Amniotic epithelial cell (primary cell): ENCODE measurements at regions not wholly inside any gene's neighbourhood (a gene's known extent, or its start where the extent isn't known, plus 50 kb on each side); places are given as distances from the start of the nearest gene placed in this dataset.

ENCODE experiments used
- DNase-seq: peaks from one replicate; pipeline ENCODE4 v3.0.0-alpha.2; 2010; ENCODE audit warnings: low read depth

DNA sequence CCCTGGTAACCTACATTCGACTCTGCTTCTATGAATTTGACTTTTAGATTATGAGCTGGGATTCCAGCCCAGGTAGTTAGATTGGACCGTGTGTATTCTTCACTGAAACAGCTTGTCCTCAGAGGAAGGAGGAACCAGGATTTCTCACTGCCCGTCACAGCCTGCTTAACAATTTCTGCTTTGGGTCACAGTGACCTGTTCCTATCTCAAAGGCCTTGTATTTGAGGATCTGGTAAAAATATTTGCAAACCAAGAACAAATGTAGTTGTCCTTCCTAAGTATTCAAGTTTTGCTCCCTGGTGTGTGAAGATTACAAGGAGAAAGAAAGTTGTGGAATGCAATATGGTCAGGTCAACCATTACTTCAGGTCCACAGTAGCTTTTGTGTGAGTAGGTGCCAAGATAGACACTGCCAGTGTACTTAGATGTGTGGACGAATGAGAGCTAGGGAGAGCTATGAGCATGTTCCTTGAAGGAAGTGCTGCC lies 55.1 kb downstream of the KIF4B start:
- no peak for DNase-seq

DNA sequence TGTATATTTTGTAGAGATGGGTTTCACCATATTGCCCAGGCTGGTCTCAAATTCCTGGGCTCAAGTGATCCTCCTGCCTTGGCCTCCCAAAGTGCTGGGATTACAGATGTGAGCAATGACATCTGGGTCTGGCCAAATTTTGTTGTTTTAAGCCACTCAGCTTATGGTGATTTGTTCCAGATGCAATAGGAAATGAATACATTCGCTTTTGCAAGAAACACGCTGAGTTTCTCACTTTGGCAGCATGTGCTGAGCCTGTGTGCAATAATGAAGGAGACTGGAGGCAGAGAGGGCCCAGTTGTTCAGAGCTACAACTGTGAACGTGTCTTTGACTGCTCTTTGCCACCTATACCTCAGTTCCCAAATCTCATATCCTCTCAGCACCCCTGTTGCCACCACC lies 56.4 kb downstream of the KIF4B start:
- no peak for DNase-seq

DNA sequence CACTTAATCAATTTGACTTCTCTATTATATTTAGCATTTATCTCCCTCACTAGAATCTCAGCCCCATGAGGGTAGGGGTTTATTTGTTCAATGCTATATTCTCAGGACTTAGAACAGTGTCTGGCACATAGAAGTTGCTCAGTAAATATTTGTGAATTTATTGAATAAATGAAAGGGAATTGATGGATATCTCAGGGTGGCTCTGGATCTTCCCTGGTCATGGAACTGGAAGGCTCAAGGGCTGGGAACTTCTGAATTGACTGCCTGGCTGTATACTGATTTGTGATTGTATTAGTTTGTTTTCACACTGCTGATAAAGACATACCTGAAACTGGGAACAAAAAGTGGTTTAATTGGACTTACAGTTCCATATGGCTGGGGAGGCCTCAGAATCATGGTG lies 57.2 kb downstream of the KIF4B start:
- no peak for DNase-seq

DNA sequence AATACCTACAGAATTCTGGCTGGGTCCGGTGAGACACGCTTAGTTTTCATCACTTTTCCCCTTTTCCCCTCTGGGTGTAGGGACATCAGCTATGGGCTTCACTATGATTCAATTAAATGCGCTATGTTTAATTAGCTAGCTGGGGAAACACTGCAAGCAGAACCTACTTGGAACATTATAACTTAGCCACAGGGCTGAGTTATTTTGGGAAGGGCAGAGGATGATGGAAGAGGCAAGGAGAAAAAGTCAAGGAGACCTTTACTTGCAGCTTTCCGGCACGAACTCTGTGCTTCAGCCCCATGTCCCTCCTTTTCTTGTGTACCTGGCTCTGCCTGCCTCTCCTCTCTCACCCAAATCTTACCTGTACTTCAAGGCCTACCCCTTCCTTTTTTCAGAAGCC lies 62.8 kb downstream of the KIF4B start:
- DNase-seq = no peak

DNA sequence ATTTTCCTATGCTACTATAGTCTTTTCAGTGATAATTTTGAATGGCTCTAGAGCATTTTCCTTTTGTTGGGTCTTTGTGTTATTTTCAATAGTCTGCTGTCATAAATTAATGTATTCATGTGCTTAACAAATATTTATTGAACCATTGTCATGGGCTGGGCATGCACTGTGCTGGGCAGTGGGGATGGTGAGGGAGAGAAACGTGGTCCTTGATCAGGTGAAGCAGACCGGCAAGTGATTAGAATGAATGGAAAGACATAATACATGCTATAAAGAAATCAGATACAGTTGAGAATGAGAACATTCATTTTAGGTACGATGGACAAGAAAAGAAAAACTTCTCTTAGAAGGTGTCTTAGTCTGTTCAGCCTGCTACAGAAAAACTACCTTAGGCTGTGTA lies 66.1 kb downstream of the KIF4B start:
- DNase-seq = no peak

DNA sequence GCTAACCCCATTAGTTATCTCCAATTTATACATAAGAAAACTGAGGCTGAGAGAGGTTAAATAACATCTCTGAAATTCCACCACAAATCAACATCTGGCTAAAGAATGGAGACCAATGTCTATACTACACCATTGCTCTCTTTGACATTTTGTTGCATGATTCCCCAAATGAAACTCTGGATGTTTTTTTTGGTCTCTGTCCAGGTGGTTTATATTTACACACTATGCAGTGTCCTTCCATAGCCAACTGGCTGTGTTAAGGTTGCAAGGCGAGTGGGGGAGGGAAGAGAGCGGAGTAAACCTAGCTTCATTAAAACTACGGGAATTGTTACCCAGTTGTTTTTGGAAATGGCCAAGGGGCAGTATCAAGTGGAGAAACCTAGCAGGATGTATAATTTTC lies 67.2 kb downstream of the KIF4B start:
- DNase-seq = no peak

DNA sequence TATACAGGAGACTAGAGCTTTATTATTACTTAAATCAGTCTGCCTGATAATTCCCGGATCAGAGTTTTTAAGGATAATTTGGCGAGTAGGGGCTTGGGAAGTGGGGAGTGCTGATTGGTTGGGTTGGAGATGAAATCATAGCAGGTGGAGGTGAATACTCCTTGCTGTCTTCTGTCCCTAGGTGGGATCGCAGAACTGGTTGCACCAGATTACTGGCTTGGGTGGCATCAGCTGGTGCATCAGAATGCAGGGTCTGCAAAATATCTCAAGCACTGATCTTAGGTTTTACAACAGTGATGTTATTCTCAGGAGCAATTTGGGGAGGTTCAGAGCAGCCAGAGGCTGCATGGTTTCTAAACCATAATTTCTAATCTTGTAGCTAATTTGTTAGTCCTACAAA lies 68.1 kb downstream of the KIF4B start:
- no peak for DNase-seq

DNA sequence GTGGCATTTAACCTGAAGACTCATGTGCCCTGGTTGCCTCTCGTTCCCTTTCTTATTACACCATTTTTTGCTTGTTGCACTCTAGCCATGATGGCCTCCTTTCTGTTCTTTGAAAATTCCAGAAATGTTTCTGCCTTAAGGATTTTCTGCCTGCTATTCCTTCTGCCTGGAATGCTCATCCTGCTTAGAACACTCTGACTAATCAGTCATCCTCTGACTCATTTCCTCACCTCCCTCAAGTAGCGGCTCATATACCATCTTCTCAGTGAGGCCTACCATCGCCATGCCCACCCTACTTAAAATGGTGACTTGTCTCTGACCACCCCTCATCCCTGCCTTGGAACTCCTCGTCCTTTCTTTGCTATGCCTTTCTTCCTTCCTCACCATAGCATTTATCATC lies 68.8 kb downstream of the KIF4B start:
- peak; percentile 82 for DNase-seq

DNA sequence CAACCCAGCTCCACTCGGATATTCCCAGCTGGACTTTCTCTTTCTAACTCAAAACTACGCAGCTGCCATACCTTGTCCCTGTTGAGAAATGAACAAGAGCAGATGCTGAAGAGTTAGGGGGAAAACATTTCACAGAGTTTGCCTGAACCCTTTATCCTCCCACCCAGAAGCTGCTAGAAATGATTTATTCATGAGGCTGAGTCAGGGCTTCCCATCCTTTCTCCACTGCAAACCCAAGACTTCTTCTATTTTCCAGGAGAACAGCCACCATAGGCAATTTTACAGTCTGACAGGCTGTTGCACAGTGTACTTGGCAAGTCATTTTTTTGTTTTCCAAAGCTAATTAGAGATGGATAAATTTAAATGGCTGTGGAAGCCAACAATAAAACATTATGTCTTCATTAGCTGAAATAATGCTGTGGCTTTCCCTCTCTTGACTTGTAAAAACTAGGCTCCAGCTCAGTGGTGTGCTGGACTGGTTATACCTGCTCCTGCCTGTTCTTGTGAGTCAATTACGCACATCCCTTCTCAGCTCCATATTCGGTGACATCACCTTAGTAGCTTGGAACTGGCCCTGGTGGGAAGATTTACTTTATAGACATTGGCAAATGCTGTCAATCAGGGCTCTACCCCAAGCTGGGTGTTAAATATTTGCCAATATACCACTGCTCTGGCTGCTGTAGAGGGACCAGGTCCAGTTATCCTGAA lies 71.9 kb downstream of the KIF4B start:
- peak; percentile 53 for DNase-seq

DNA sequence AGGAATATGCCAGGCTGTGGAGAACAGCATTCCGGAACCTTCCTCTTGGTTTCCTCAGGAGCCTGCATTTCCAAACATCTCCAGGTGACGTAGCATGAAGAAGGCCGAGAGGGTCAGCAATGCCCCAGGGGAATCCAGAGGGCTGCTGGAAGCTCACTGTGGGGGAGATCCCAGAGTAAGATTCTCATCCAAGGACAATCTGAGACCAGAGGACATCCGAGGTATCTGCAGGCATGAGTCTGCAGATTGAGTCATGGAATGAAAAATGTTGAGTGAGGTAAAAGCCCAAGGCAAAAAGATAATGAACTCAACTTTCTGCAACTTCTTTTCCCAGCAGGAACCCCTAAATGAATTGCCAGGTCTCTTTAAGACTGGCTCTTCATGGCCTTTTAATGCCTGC lies 73.5 kb downstream of the KIF4B start:
- DNase-seq = peak; percentile 76

DNA sequence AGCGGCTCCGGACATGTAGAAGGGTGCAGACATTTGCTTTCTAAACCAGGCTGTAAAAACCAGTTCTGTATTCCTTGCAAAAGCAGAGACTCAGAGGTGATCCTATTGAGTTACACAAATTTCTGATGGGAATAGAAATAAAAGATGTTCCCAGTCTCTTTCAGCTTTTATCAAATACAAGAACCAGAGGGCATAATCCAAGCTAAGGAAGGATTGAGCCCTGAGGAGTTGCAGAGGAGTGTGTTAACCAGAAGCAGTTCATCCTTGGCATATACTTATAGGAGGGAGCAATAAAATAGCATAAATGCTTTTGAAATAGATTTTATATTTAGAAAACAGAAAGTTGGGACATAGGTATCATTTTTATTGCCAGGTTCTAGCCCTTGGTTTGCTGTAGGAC lies 75.3 kb downstream of the KIF4B start:
- DNase-seq = no peak

DNA sequence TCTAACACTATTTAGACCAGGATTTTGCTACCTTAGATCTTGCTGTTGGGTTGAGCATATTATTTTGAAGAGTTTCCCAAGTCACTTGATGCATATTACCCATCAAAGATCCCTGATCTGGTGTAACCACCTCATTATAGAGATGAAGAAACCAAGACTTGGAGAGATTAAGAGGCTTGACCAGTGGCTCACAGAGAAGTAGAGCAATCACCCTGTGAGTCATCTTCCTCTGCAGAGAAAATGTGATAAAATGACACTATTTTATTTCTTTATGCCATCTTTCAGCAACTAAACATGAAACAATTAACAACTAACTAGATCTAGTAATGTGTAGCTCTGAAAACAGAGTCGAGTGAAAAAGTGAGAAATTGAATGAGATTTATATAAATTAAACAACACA lies 76.1 kb downstream of the KIF4B start:
- DNase-seq = peak; percentile 63

DNA sequence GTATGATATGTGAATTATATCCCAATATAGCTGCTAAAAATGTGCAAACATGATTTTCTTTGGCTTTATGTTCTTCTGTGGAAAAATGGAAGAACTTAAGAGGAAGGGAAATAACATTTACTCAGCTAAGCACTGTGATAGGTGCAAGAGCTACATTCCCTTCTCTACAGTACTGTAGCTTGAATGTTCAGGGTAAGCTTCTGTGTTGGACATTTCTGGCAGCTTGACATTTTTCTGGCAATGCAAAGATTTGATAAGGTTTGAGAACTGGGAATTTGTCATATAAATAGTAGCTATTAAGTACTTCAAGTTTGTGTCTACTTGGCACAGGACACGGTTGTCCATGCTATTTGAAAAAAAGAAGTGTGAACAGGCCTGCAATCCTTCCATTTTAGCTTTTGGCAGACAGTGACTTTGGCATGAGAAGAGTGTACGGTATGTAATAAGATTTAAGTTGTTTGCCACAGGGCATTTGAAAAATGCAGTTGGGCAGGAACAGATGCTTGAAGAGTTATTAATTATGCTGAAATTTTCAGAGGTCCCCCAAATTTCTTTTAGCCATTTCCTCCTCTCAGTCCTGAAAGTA lies 77.6 kb downstream of the KIF4B start:
- peak; percentile 47 for DNase-seq

DNA sequence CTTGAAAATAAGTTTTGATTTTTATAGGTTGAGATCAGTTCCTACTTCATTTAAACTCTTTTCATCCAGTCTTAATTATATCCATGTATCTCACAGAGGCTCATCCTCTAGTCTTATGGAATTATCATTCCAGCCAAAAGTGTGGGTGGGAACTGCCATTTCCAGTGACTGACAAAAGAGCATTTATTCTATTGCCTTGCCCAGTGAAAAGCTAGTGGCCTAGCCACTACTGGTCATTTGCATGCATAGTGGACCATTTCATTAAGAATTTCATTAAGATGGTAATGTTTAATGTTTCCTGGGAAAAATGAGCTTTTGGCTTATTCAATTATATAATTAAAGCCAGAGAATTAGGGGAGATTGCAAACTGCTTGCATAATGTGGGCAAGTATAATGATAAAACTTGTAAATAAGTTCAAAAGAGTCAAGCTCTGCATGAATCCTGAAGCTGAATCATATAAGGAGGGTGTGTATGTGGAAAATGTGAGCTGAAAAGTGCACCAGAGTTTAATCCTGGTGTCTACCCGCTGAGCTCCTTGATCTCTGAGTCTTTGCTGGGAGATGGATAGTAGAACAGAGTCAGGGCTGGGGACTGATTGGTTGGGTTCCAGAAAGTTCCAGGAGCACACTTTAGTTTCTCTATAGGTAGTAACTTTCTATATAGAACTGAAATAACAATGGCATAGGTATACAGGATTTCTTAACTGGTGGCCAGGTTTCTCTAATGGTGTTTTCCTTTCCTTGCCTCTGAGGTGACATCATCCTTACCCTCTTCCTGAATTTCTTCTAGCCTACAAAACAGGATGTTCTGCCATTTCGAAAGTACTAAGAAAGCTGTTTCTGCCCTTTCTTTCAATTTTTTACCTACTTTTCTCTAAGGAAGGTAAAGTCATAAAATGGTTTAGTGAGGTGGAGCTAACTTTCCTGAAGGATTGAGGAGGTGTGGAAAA lies 78.5 kb downstream of the KIF4B start:
- DNase-seq = peak; percentile 25

DNA sequence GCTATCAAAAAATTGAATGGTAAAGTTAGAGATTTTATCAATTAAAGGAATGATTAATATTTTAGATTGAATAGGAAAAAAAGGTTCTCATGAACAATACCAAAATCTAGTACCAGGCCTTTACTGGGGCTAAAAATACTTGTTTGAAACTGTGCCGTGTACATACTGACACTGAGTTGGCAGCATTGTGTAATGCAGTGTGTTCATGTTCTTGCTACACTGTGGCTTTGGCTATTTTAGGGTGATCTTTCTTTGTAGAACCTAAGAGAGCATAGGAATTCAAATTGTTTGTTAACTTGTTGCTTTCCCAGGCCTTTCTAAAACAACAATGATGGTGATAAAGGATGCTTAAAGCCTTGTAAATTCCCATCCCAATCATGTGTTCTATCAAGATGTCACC lies 80.9 kb downstream of the KIF4B start:
- peak; percentile 63 for DNase-seq

DNA sequence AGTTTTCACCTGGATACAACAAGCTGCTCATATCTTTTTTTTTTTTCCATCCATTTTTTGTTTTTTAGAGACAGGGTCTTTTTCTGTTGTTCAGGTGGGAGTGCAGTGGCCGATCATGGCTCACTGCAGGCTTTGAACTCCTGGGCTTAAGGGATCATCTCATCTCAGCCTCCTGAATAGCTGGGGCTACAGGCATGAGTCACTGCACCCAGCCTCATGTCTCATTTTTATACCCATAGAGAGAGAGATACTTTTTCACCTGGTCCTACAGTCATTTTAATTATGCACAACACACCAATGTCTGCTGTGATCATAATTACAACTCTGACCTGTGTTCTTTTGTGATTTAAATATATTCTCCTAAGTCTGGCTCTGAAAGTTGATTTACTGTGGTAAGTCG lies 84.4 kb downstream of the KIF4B start:
- DNase-seq = no peak

DNA sequence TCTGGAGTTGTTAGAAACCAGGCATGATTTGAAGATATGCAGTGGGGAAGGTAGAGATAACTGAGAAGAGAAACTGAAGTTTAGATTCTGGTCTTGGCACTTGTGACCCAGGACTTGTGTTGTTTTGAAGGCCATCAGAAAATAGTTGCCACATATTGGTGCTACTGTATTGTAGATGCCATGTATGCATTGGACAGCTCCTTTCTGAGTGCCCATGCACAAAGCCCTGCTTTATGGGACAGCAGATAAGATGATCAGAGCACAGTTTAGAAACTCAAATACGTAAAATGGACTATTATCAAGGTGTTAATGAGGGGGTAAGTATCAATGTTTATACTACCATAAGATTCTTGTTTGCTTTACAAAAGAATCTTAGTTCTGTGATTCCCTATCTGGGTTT lies 84.9 kb downstream of the KIF4B start:
- DNase-seq = no peak

DNA sequence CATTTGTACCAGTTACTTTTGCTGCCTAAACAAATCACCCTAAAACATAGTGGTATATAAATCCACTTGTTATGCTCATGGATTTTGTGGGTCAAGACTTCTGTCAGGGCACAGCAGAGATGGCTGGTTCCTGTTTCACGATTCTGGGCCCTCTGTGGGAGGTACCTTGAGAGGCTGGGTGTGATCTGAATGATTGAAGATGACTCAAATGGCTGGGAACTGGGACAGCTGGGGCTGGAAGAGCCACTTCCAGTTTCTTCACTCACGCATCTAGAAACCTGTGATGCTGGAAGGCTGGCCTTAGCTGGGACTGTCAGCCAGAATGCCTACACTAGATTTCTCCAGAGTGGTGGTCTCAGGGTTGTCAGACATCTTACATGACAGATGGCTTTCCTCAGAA lies 88.1 kb downstream of the KIF4B start:
- no peak for DNase-seq

DNA sequence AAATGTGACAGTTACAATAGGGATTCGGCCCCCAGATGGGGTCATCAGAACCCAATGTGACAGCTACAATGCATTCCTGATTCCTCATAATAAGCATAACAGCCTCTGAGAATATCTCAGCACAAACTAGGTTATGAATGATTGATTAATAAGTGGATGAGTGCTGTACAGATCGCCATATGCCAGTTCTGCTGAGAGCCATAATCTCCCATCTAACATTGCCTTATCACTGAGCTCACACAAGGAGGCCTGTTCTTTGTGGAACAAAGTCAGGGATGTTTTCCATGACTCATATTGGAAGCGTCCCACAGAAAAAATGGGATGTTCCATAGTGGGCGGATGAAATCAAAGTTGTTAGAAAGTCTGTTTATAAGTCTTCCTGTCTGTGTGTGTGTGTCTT lies 89.6 kb downstream of the KIF4B start:
- DNase-seq = peak; percentile 71

DNA sequence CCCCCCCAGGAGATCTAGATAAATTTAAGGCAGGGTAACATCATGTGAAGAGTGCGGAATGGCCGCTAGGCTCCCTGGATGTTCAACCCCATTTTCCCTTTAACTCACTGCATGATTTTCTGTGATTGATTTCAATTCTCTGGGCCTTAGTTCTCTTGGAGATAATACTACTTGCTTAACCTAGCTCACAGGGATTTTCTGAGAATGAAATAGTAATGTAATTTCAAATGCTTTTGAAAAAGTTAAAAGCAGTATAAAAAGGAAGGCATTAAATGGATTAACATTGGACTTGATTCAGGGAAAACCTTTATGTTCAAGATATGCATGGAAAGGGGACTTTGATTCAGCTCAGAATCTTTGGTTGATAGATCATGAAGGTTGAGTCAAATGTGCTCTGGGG lies 90.9 kb downstream of the KIF4B start:
- DNase-seq = no peak

DNA sequence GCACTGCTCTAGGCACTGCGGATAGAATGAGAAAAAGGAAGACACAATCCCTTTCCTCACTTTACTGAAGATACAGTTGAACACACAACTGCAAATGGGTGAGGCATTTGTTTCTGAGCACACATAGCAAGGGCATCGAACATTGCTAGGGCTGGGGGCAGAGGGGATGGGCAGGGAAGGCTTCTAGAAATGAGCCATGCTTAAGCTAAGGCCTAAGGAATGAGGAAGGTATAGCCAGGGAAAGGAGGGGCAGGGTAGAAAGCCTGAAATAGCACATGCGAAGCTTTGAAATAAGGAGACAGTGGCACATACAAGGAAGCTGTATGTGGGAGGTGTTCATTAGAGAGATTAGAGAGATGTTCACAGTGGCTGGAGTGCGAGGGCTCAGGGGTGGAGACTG lies 92.7 kb downstream of the KIF4B start:
- DNase-seq = no peak

DNA sequence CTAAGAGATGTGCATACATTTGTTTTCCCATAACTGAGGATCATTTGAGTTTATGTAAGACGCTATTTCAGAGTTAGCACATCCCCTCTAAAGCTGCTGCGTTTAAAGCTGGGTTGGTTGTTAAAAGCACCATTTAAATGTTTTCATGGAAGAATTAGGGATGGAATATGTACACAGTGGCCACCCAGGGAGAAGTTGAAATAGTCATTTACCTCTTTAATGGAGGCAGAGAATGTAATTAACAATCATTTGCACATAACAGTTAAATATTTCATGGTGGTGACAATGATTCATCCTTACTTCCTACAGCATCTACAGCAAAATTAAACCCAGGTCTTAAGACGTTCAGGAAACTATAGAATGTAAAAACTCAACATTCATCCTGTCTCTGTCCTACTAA lies 100.3 kb downstream of the KIF4B start:
- no peak for DNase-seq

DNA sequence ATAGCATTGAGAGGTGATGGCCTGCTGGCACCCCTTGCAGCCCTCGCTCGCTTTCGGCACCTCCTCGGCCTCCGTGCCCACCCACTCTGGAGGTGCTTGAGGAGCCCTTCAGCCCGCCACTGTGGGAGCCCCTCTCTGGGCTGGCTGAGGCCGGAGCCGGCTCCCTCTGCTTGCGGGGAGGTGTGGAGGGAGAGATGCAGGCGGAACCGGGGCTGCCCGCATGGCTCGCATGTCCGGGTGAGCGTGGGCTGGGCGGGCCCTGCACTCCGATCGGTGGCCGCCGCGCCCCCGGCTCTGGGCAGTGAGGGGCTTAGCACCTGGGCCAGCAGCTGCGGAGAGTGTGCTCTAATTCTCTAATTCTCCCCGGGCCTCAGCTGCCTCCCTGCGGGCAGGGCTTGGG lies 101.1 kb downstream of the KIF4B start:
- DNase-seq = no peak
